ENCODE measurements at regions not wholly inside any gene's neighbourhood (a gene's known extent, or its start where the extent isn't known, plus 50 kb on each side); places are given as distances from the start of the nearest gene placed in this dataset.

DNA sequence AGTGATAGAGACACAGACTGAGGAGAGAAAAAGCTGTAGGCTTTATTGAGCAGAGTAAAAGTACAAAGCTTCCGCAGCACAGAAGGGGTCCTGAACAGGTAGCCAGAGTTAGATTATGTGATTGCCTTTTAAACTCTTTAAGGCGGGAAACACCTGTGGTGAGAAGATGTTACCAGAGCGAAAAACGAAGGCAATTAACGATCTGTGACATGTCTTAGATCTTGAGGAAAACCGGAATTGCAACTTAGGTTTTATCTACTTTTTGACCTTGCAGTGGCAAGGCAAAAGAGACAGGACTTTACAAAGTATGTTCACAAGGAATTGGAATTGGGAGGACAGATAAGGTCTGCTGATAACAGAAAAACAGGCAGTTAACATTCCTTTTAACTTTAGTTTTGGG, 493.6 kb upstream of the FAT3 start:
- TF ChIP-seq, protein P1, sequence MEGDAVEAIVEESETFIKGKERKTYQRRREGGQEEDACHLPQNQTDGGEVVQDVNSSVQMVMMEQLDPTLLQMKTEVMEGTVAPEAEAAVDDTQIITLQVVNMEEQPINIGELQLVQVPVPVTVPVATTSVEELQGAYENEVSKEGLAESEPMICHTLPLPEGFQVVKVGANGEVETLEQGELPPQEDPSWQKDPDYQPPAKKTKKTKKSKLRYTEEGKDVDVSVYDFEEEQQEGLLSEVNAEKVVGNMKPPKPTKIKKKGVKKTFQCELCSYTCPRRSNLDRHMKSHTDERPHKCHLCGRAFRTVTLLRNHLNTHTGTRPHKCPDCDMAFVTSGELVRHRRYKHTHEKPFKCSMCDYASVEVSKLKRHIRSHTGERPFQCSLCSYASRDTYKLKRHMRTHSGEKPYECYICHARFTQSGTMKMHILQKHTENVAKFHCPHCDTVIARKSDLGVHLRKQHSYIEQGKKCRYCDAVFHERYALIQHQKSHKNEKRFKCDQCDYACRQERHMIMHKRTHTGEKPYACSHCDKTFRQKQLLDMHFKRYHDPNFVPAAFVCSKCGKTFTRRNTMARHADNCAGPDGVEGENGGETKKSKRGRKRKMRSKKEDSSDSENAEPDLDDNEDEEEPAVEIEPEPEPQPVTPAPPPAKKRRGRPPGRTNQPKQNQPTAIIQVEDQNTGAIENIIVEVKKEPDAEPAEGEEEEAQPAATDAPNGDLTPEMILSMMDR (IDR thresholded peaks at IDR 0.05), result no peak
- intact Hi-C loops (cut with DNase I), result no loop called here
- Histone ChIP-seq H3K9me3 (peaks cover 0 to 7% of the 10 kb centered on the region in 2 donors), H3K27me3 (no peaks in the 10 kb centered on the region), H3K27ac (no peak overlapping the region), H3K4me1 (no peaks in the 10 kb centered on the region), H3K36me3 (no peaks in the 10 kb centered on the region), H3K4me3 (no peak overlapping the region)
- no peak for DNase-seq (ENCODE audit: low spot score in 2 of 2)

DNA sequence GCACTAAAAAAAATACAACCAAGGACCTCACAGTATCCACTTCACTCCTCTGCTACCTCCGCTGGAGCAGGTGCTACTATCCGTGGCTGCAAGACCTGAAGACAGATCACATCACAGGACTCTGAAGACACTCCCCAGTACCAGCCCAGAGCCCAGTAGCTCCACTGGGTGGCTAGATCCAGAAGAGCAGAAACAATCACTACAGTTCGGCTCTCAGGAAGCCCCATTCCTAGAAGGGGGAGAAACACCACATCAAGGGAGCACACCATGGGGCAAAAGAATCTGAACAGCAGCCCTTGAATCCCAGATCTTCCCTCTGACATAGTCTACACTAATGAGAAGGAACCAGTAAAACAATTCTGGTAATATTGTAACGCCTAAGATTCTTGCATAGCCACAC, 494.0 kb upstream of the FAT3 start:
- H3K9me3 ChIP-seq, result peaks cover 0 to 3% of the 10 kb centered on the region in 2 donors
- H3K4me3 ChIP-seq, result no peak overlapping the region
- no peaks in the 10 kb centered on the region for H3K27me3 ChIP-seq
- no peak overlapping the region for H3K27ac ChIP-seq
- no peaks in the 10 kb centered on the region for H3K4me1 ChIP-seq
- no peak for DNase-seq (ENCODE audit: low spot score in 2 of 2)
- intact Hi-C loops (cut with DNase I), result no loop called here
- H3K36me3 ChIP-seq, result no peaks in the 10 kb centered on the region
- TF ChIP-seq, protein P1 (IDR thresholded peaks at IDR 0.05), result no peak

DNA sequence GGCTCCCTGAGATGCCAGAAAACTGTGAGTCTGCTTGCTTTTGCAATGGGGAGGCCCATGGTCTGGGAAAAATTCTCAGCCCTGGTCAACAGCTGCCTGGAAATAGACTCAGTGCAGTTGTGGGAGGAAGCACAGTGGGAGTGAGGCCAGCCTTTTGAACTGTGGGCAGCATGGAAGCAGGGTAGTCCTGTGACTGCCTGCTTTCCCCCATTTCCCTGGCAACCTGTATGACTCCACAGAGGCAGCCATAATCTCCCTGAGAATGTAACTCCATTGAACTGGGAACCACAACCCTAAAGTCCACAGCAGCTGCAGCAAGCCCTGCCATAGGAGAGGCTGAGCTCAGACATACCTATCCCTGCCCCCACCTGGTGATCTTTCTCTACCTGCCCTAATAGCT, 494.6 kb upstream of the FAT3 start:
- Histone ChIP-seq H3K36me3 (no peaks in the 10 kb centered on the region), H3K4me3 (no peak overlapping the region), H3K27me3 (no peaks in the 10 kb centered on the region), H3K4me1 (no peaks in the 10 kb centered on the region), H3K27ac (no peak overlapping the region), H3K9me3 (no peaks in the 10 kb centered on the region)
- intact Hi-C loops (cut with DNase I), result no loop called here
- DNase-seq (ENCODE audit: low spot score in 2 of 2), result no peak
- TF ChIP-seq, protein P1 (IDR thresholded peaks at IDR 0.05), result no peak

DNA sequence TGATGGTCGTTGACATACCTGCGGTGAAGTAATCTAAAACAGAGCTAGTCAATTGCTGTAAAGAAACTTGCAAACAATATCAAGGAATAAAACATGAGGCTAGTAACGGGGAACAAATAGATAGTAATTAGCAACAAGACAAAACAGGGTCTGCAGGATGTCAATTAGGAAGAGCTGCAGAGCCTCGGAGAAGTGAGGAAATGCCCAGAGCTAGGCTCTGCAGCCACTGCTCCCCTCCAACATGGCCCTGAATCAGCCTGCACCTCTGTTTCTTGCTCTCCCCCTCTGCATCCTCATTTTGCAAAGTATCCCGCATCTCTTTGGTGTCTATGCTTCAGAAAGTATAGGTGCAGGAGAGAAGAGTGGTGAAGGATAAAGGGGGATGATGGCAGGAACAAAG, 507.4 kb upstream of the FAT3 start:
- H3K4me3 ChIP-seq, result no peak overlapping the region
- no peak overlapping the region for H3K27ac ChIP-seq
- no peak for DNase-seq (ENCODE audit: low spot score in 2 of 2)
- TF ChIP-seq, protein P1 (IDR thresholded peaks at IDR 0.05), result no peak
- H3K27me3 ChIP-seq, result no peaks in the 10 kb centered on the region
- intact Hi-C loops (cut with DNase I), result no loop called here
- no peaks in the 10 kb centered on the region for H3K9me3 ChIP-seq
- H3K36me3 ChIP-seq, result no peaks in the 10 kb centered on the region
- H3K4me1 ChIP-seq, result no peaks in the 10 kb centered on the region

DNA sequence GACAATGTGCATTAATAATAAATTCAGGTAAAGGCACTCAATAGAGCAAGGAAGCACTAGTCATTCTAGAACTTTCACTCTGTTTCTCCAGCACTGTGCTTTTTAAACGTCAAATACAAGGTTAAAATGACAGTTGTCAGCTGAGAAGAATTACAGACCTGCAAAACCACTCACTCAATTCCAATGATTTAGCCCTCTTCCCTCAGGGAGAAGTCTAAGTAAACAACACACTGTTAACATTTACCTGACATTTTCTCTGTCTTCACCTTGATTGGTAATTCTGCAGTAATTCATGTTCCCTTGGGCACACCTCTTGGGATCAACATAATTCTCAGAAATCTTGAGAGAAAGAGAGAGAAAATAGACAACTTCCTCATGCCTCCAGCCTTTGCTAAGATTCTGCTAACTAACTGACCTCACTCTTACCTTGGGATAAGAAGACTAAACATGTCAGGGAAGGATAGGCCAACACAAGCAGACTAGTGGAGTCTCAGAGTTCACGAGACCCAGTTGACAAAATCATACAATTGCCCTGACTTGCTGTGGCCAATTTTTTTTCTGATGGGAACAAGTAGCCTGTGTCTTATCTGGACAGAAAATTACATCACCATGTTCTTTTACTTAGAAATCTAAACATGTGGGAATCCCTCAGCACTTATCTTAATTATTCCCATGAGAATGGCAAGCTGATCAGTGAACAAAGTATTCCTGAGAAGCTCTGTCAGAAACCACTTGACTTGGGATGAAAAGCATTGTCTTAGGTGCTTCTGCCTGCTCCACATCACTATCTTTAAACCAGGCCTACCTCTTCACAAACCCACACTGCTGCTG, 516.8 kb upstream of the FAT3 start:
- no peak overlapping the region for H3K27ac ChIP-seq
- H3K4me1 ChIP-seq, result no peaks in the 10 kb centered on the region
- no peak overlapping the region for H3K4me3 ChIP-seq
- TF ChIP-seq, protein P1 (IDR thresholded peaks at IDR 0.05), result no peak
- DNase-seq (ENCODE audit: low spot score in 2 of 2), result no peak
- no peaks in the 10 kb centered on the region for H3K27me3 ChIP-seq
- H3K36me3 ChIP-seq, result no peaks in the 10 kb centered on the region
- H3K9me3 ChIP-seq, result no peaks in the 10 kb centered on the region
- intact Hi-C loops (cut with DNase I), result no loop called here

All from ascending aorta (tissue), 2 donors.